ENCODE measurements at regions not wholly inside any gene's neighbourhood (a gene's known extent, or its start where the extent isn't known, plus 50 kb on each side); places are given as distances from the start of the nearest gene placed in this dataset.

GRCh38 chr16:75841517-75841916, 115.2 kb upstream of the CPHXL start:
- TF ChIP-seq CTCF (IDR thresholded peaks at IDR 0.05) (no peak), EP300 (IDR thresholded peaks at IDR 0.05) (no peak), POLR2A (IDR thresholded peaks at IDR 0.05) (no peak)
